DOHH2 (cell line): ENCODE measurements at regions not wholly inside any gene's neighbourhood (a gene's known extent, or its start where the extent isn't known, plus 50 kb on each side); places are given as distances from the start of the nearest gene placed in this dataset.

Experiments
- H3F3A ChIP-seq: fragments of 200-600 bp; sonication (generic), shearing (Covaris generic); 2 replicates; pipeline ENCODE4 v1.6.0; 2016; ENCODE audit warnings: antibody characterized with exemption, mild to moderate bottlenecking; ENCODE audit not compliant: control insufficient read depth, insufficient read depth
- H3K27ac ChIP-seq: fragments of 200-600 bp; sonication (generic); 2 replicates; pipeline ENCODE4 v1.5.1; 2014; ENCODE audit warnings: low read depth, mild to moderate bottlenecking, low read length, moderate library complexity
- H3K27me3 ChIP-seq: fragments of 200-600 bp; sonication (generic); 2 replicates; pipeline ENCODE4 v1.6.1; 2014; ENCODE audit warnings: mild to moderate bottlenecking, low read length, mixed read lengths; ENCODE audit not compliant: control insufficient read depth
- H3K36me3 ChIP-seq: fragments of 200-600 bp; sonication (generic); 2 replicates; pipeline ENCODE4 v1.6.1; 2014; ENCODE audit warnings: mild to moderate bottlenecking, low read length, moderate library complexity, mixed read lengths; ENCODE audit not compliant: control insufficient read depth
- H3K4me1 ChIP-seq: fragments of 200-600 bp; sonication (generic); 2 replicates; pipeline ENCODE4 v1.6.1; 2014; ENCODE audit warnings: mild to moderate bottlenecking, low read length, mixed read lengths; ENCODE audit not compliant: control insufficient read depth
- H3K4me2 ChIP-seq: fragments of 200-600 bp; sonication (generic); 2 replicates; pipeline ENCODE4 v1.6.0; 2014; ENCODE audit warnings: mild to moderate bottlenecking, low read length, moderate library complexity
- H3K4me3 ChIP-seq: fragments of 200-600 bp; sonication (generic); 2 replicates; pipeline ENCODE4 v1.5.1; 2014; ENCODE audit warnings: mild to moderate bottlenecking, low read length, mixed read lengths
- H3K79me2 ChIP-seq: fragments of 200-600 bp; sonication (generic); 2 replicates; pipeline ENCODE4 v1.6.1; 2014; ENCODE audit warnings: mild to moderate bottlenecking, low read length, mixed read lengths; ENCODE audit not compliant: control insufficient read depth
- H3K9me2 ChIP-seq: fragments of 200-600 bp; sonication (generic); replicated peaks from 2 replicates; pipeline ENCODE4 v1.6.1; 2014; ENCODE audit warnings: mild to moderate bottlenecking, low read length, mixed read lengths; ENCODE audit not compliant: control insufficient read depth
- H3K9me3 ChIP-seq: fragments of 200-600 bp; sonication (generic); 2 replicates; pipeline ENCODE4 v1.6.1; 2014; ENCODE audit warnings: antibody characterized with exemption, low read length, mixed read lengths; ENCODE audit not compliant: control insufficient read depth, insufficient read depth
- H4K20me1 ChIP-seq: fragments of 200-600 bp; sonication (generic); 2 replicates; pipeline ENCODE4 v1.6.0; 2014; ENCODE audit warnings: low read depth, mild to moderate bottlenecking, antibody characterized with exemption, low read length, moderate library complexity; ENCODE audit not compliant: control insufficient read depth, insufficient read depth
- CTCF ChIP-seq: fragments of 200-600 bp; sonication (generic); IDR thresholded peaks from one replicate; pipeline ENCODE4 v1.5.1; 2014; ENCODE audit warnings: antibody characterized with exemption, mild to moderate bottlenecking, low read depth, low read length; ENCODE audit not compliant: poor library complexity, severe bottlenecking
- EZH2phosphoT487 ChIP-seq: fragments of 200-600 bp; sonication (generic); IDR thresholded peaks from 2 replicates; pipeline ENCODE4 v1.6.1; 2017; ENCODE audit warnings: borderline replicate concordance, mild to moderate bottlenecking, antibody characterized with exemption, low read length, moderate library complexity, mixed read lengths

- H3K79me2 ChIP-seq = no peaks in the 10 kb centered on the region
- H3K4me3 ChIP-seq = no peak overlapping the region
- H3K4me2 ChIP-seq = no peak overlapping the region
- H3F3A ChIP-seq = no peaks in the 10 kb centered on the region
- H3K9me3 ChIP-seq = no peaks in the 10 kb centered on the region
- no peak overlapping the region for H3K27ac ChIP-seq
- no peaks in the 10 kb centered on the region for H4K20me1 ChIP-seq
- H3K4me1 ChIP-seq = no peaks in the 10 kb centered on the region
- no peak for TF ChIP-seq EZH2phosphoT487
- TF ChIP-seq CTCF = no peak
- no peaks in the 10 kb centered on the region; the same call in 1 of the 2 replicates for H3K27me3 ChIP-seq
- H3K36me3 ChIP-seq = no peaks in the 10 kb centered on the region
- no peaks in the 10 kb centered on the region for H3K9me2 ChIP-seq
Observed at GRCh38 chr15:91620229-91620628, 233.3 kb upstream of the SLCO3A1 start.

- H3K36me3 ChIP-seq = no peaks in the 10 kb centered on the region
- no peaks in the 10 kb centered on the region; the same call in 1 of the 2 replicates for H3K27me3 ChIP-seq
- H3F3A ChIP-seq = no peaks in the 10 kb centered on the region
- H3K9me3 ChIP-seq = no peaks in the 10 kb centered on the region
- no peaks in the 10 kb centered on the region for H3K4me1 ChIP-seq
- TF ChIP-seq EZH2phosphoT487 = no peak
- TF ChIP-seq CTCF = no peak
- no peaks in the 10 kb centered on the region for H4K20me1 ChIP-seq
- no peak overlapping the region for H3K4me3 ChIP-seq
- H3K9me2 ChIP-seq = no peaks in the 10 kb centered on the region
- no peaks in the 10 kb centered on the region for H3K79me2 ChIP-seq
- H3K4me2 ChIP-seq = no peak overlapping the region
- no peak overlapping the region for H3K27ac ChIP-seq
Observed at GRCh38 chr15:91622235-91622634, 231.3 kb upstream of the SLCO3A1 start.

- TF ChIP-seq CTCF (no peak), EZH2phosphoT487 (no peak)
- no peaks in the 10 kb centered on the region for H3K36me3 ChIP-seq
- no peaks in the 10 kb centered on the region for H3F3A ChIP-seq
- no peak overlapping the region for H3K27ac ChIP-seq
- H3K4me2 ChIP-seq = no peak overlapping the region
- no peaks in the 10 kb centered on the region for H4K20me1 ChIP-seq
- no peaks in the 10 kb centered on the region; the same call in 1 of the 2 replicates for H3K27me3 ChIP-seq
- no peaks in the 10 kb centered on the region for H3K9me3 ChIP-seq
- no peaks in the 10 kb centered on the region for H3K9me2 ChIP-seq
- no peak overlapping the region for H3K4me3 ChIP-seq
- no peaks in the 10 kb centered on the region for H3K4me1 ChIP-seq
- no peaks in the 10 kb centered on the region for H3K79me2 ChIP-seq
Observed at GRCh38 chr15:91622711-91623342, 230.7 kb upstream of the SLCO3A1 start.
